Activated T-cell treated with anti-CD3 and anti-CD28 coated beads for 24 hours (primary cell): ENCODE measurements at regions not wholly inside any gene's neighbourhood (a gene's known extent, or its start where the extent isn't known, plus 50 kb on each side); places are given as distances from the start of the nearest gene placed in this dataset.
"Not testable (repeated sequence)": the region's sequence is repeated elsewhere in the genome, so short reads cannot be mapped to it uniquely, and the experiment has no call there.

Experiments used
- DNase-seq: peaks from one replicate; pipeline ENCODE4 v3.0.0-alpha.2; 2020; ENCODE audit warnings: low read depth

- no peak for DNase-seq
Observed at GRCh38 chr4:18735740-18736268, 714.2 kb upstream of the LCORL start.

- DNase-seq = no peak
Observed at GRCh38 chr4:18734405-18734804, 712.9 kb upstream of the LCORL start.

GRCh38 chr4:18733961-18734360 is 712.4 kb upstream of the LCORL start:
- DNase-seq = no peak

- no peak for DNase-seq
Observed at GRCh38 chr4:18722748-18723191, 701.2 kb upstream of the LCORL start.

- no peak for DNase-seq
Observed at GRCh38 chr4:18698119-18698883, 676.7 kb upstream of the LCORL start.

GRCh38 chr4:18695733-18696527 is 674.4 kb upstream of the LCORL start:
- no peak for DNase-seq

- DNase-seq = no peak
Observed at GRCh38 chr4:18691431-18692200, 670.1 kb upstream of the LCORL start.

GRCh38 chr4:18690291-18690955 is 668.9 kb upstream of the LCORL start:
- no peak for DNase-seq

- DNase-seq = peak; percentile 4
Observed at GRCh38 chr4:18689308-18690115, 668.0 kb upstream of the LCORL start.

- not testable (repeated sequence) for DNase-seq
Observed at GRCh38 chr4:18688351-18688750, 666.8 kb upstream of the LCORL start.

GRCh38 chr4:18686338-18687037 is 664.9 kb upstream of the LCORL start:
- no peak for DNase-seq

GRCh38 chr4:18684932-18685331 is 663.4 kb upstream of the LCORL start:
- DNase-seq = no peak

GRCh38 chr4:18676526-18676915 is 655.0 kb upstream of the LCORL start:
- no peak for DNase-seq

GRCh38 chr4:18675586-18676525 is 654.3 kb upstream of the LCORL start:
- no peak for DNase-seq

- DNase-seq = no peak
Observed at GRCh38 chr4:18670034-18670433, 648.5 kb upstream of the LCORL start.

GRCh38 chr4:18669390-18669789 is 647.8 kb upstream of the LCORL start:
- DNase-seq = no peak

GRCh38 chr4:18666322-18666721 is 644.8 kb upstream of the LCORL start:
- DNase-seq = no peak

GRCh38 chr4:18664171-18664570 is 642.6 kb upstream of the LCORL start:
- no peak for DNase-seq

GRCh38 chr4:18645351-18645750 is 623.8 kb upstream of the LCORL start:
- no peak for DNase-seq
